Endometrium (tissue), 2 donors: ENCODE measurements at regions not wholly inside any gene's neighbourhood (a gene's known extent, or its start where the extent isn't known, plus 50 kb on each side); places are given as distances from the start of the nearest gene placed in this dataset.
"Not testable (repeated sequence)": the region's sequence is repeated elsewhere in the genome, so short reads cannot be mapped to it uniquely, and the experiment has no call there.

ENCODE experiments used
- FAIRE-seq: peaks from 2 replicates; lab custom pipeline; 2012; peaks lifted over from hg19 to GRCh38; lab: Jason Lieb, UNC
- donor health status: control.
- donor health status: control.

GRCh38 chr4:170698334-170698733 is 608.6 kb upstream of the AADAT start:
- no peak for FAIRE-seq

DNA sequence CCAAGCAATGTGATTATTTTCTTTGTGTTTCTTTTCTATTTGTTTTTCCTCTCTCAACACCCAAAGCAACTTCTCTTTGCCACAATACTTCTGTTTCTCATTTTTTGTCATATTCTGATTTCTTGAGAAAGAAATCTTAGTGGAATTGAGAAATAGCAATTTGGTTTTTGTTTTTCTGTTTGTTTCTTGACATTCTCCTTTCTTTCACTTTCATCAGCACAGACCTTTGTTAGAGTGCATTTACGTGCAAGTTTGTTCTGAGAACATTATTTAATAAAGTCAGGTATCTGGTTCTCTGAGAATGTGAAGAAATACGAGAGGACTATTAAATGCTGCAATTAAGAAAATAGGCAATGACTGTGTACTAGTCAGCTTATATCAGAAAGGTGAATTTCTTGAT is 608.1 kb upstream of the AADAT start:
- FAIRE-seq = no peak

DNA sequence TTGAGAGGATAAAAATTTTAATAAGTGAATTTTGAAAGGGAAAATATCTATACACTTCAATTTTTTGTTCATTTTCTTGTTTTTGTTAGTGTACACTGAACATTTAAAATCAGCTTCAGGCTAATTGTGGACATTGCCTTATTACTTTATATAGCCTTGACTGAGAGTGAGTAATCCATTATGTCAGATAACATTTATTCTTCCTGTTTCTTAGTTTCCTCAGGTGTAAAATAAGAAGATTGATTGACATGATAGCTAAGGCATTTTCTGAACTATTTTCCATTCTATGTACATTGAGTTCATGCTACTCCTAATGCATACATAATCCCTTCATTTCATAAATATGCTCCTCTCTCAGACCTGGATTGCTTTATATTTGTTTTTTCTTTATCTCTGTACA is 607.3 kb upstream of the AADAT start:
- FAIRE-seq = no peak

DNA sequence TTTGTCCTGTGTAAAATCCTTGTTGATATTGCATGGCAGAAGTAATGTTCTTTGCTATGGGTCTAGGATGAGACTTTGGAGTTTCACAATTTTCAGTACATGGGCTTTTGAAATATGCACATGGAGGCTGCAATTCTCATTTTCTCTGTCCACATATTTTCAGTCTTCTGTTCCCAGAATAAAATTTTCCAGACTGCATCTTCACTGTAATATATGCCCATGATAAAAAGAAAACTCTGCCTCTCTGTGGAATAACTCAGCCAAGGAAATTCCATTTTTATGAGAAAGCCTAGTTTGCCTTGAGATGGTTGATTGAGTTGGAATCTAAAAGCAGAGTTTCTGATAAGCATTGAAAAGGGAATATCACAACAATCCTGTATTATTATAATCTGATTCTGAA is 601.4 kb upstream of the AADAT start:
- no peak for FAIRE-seq

GRCh38 chr4:170687751-170688150 is 598.0 kb upstream of the AADAT start:
- FAIRE-seq = no peak

- FAIRE-seq = not testable (repeated sequence)
These were observed 595.9 kb upstream of the AADAT start for GRCh38 chr4:170685701-170686100.

DNA sequence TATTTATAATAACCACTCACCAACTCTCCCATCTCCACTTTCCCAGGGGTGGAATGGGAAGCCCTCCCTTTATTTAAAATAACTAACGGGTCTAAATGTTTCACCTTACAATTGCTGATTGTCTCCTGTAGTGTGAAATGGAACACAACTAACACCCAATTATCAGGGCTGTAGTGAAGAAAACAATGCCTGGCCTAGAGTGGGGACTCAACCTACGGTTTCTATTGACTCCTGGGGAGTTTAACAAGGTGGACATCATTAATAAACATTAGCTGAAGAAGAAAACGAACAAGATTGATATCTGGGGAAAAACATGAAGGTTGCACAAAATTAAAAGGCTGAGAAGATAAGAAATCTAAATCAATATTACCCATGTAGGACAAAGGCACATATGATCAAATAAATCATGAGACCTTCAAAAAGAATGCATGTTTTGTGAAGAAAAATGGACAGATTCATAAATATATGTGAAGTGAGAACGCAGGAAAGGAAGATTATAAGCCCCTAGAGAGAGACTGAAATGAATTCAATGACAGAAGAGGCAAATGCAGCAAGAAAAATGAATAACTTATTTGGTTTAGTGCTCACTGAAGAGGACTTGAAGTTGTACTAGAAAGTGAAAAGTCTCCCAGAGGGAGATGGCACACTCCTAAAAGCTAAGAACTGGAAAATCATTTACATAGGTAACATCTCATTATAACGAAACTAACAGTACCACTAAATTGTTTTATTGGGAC is 593.0 kb upstream of the AADAT start:
- no peak for FAIRE-seq

DNA sequence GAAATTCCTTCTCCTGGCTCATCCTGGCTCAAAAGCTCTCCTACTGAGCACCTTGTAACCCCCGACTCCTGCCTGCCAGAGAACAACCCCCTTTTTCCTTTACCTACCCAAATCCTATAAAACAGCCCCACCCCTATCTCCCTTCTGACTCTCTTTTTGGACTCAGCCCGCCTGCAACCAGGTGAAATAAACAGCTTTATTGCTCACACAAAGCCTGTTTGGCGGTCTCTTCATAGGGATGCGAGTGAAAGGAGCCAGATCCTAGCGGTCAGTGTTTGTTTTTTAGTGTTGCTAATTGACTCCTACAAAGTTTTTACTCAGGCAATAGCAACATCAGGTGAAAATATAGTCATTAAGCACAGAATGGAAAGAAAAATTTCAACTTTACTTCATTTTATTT is 592.3 kb upstream of the AADAT start:
- not testable (repeated sequence) for FAIRE-seq

DNA sequence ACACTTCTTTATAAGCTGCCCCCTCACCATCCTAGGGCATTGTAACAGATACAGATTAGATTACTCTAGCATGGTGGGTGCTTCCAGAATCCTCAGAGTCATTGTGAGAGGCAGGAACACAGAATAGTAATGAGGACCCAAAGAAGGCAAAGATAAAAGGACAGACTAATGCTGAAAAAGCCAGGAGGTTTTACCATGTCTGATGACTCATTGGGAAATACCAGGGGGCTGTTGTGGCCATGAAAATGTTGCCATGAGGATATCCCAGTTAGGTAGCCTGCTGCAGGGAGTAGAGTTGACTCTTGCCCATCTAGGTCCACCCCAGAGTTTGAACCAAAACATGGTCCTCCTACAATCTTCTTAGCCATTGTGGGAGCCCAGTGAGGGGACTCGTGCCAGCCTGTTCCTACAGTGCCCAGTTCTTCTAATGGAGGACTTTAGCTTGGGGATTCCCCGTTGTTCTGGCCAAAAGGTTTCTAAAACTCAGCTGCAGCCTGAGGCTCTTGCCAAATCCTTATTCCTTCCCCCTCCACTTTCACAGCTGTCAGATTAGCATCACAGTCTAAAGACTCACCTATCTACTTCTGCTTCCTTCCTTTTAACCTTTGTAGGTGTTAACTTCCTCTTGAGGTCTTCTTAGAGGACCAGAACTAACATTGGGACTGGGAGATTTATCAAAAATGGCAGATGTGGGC is 586.0 kb upstream of the AADAT start:
- no peak for FAIRE-seq

DNA sequence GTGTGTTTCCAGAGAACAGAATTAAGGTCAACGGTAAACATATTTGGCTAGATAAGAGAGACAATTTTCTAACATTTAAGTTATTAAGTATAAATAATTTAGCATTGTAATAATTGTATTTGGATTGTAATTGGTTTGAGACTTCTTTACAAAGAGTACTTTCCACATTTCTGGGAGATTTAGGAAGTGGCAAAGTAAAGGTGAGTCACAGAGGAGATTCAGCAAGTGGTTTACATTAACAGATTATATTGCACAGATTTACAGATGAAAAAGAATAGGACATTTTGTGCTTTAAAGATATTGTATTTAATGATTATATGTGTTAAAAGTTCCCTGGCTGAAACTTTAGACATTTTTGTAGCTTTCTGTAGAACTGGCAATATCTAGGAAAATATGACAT is 584.4 kb upstream of the AADAT start:
- no peak for FAIRE-seq

DNA sequence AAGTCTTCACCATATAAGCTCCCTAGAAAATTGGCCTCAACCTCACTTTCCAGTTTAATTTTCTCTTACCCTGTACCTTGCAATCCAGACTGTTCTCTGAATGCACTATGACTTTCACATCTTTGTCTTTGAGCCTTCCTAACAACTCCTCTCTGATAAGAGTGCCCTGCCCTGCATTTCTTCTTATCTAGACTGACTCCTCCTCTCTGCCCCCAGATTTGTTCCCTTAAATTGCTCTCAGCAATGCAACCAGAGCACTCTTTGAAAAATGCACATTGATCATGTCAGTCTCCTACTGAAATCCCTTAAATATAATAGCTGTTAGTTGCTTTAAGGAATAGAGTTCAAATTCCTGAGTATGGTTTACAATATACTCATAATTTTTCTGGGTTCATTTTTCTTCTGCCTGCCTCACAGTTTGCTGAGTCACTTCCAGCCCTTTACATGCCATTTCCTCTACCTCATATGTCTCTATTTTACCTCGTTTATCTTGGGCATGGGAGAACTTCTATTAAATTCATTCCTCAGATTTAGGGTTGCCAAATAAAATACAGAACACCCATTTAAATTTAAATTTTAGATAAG is 582.7 kb upstream of the AADAT start:
- no peak for FAIRE-seq

DNA sequence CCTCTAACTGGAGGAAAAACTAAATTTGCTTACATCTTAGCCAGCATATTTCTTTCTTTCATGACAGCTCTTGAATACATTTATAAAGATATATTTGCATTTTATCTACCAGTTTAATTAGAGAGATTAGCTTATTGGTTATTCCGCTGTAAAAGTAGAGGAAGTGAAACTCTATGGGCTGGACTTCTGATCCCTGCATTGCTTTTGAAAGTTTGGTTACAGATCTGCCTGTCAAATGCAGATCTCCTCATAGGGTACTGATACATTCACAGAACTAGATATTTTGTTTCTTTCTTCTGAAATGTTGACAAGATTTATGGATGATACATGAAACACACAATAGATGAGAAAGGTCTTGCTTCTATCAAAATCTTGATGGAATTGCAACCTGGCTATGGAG is 581.4 kb upstream of the AADAT start:
- FAIRE-seq = no peak

DNA sequence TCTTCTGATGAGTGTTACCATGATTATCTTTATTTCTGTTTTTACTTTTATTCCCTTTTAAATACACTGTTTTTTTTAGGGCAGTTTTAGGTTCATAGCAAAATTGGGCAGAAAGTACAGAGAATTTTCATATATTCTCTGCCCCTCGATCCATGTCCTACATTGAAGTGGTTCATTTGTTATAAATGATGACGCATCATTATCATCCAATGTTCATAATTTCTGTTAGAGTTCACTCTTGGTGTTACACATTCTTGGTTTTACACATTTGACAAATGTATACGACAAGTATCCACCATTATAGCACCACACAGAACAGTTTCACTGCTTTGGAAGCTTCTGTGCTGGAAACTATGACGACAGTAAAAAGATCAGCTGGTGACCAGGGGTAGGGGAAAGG is 578.1 kb upstream of the AADAT start:
- no peak for FAIRE-seq

- FAIRE-seq = no peak
These were observed 577.2 kb upstream of the AADAT start for GRCh38 chr4:170666909-170667308.

DNA sequence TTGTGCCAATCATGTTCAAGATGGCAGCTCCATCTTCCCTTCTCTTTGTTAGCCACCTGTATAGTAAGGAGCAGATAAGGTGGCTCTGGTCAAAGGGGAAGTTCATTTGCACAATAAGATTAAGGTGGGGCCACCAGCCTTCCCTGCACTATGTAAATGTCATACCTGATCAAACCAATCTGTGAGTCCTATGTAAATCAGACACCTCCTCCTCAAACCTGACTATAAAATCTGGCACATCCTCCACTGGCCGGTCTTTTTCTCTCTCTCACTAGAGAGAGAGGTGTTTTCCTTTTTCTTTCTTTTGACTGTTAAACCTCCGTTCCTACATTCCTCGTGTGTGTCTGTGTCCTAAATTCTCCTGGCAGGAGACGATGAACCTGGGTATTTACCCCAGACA is 572.5 kb upstream of the AADAT start:
- no peak for FAIRE-seq

GRCh38 chr4:170657761-170658160 is 568.0 kb upstream of the AADAT start:
- no peak for FAIRE-seq

DNA sequence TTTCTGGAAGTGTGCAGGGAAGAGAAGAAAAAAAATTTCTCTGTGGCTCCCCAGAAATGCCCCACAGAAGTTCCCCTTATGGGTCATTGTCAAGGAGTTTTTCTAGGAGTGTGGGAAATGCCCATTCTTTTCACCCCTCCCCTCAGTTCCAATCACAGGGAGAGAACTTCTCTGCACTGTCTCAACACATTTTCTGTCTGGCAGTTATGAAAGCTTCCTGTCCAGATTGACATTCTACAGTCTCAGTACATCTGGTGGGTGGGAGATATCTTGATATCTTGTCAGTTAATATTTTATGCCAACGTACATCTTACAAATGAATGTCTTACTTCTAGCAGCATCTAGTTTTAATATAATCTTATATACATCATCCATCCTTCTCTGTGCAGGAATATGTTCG is 566.8 kb upstream of the AADAT start:
- FAIRE-seq = no peak

DNA sequence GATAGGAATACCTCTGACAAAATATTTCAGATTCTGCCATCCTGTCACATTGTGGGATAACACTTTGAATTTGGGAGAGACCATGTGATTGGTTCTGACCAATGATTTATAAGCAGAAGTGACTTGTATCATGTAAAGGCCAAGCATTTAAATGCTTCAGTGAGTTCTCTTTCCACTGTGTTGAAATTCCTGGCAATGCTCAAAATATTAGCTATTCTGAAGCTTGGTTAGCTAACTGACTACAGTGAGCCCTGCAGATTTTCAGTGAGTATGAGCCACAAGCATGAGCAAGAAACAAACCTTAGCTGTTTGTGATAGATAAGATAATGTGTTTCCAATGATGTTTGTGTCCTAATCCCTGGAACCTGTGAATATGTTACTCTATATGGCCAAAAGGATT is 562.8 kb upstream of the AADAT start:
- no peak for FAIRE-seq

DNA sequence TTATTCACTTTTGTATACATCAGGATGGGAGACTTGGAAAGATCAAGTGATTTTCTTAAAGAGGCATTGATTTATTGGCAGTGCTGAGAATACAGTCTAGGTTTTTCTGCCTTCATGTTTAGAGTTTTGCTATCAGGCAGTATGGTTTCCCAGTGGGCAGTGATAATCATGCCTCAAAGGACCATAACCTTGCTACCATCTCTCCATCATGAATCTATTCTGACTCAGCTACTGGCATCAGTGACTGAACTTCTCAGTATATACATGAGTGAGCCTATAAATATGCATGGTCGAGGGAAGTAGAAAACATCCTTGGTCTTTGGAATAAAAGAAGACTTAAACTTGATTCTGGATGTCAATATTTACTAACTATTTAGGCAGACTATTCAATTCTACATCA is 562.0 kb upstream of the AADAT start:
- FAIRE-seq = no peak

GRCh38 chr4:170627418-170627817 is 537.7 kb upstream of the AADAT start:
- FAIRE-seq = no peak

DNA sequence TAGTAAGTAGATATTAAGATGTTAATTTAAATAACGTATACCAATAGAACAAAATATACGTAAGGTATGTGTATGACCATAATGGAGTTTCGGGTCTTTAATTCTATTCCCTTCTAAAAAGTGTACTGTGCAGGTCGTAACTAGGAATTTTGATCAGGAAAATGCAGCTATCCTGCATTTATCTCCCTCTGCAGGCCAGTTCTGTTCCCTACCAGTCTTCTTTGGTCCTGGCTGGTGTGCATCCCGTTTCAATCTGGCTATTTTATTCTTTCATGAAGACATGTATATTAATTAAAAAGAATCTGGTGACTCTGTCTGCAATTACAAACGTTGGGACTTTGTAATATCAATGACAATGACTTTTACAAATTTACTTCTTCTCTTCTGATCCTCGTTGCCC is 534.1 kb upstream of the AADAT start:
- no peak for FAIRE-seq

- FAIRE-seq = no peak
These were observed 520.7 kb upstream of the AADAT start for GRCh38 chr4:170610434-170610833.

- no peak for FAIRE-seq
These were observed 510.1 kb upstream of the AADAT start for GRCh38 chr4:170599894-170600293.

DNA sequence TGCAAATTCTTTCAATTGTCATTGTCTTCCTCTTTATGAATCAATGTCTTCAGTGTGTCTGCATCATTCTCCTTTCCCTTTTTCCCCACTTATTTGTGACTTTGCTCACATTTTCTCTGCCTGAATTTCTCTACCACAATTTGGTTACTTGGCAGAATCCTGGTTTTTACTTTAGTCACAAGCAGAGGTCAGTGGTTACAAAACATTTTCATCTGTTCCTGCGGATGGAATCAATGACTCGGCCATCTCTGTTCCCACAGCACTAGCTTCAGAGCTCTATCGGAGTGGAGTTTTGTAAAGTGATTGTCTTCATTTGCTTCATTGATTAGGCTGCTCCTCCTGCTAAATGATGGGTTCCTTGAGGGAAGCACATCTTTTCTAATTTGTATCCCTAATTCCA is 501.3 kb upstream of the AADAT start:
- FAIRE-seq = no peak
